ENCODE measurements at regions not wholly inside any gene's neighbourhood (a gene's known extent, or its start where the extent isn't known, plus 50 kb on each side); places are given as distances from the start of the nearest gene placed in this dataset.

- Histone ChIP-seq H3K27me3 (ENCODE audit: insufficient read depth) (no peaks in the 10 kb centered on the region), H3K27ac (ENCODE audit: low read depth) (0 out of 2 replicates have a peak overlapping the region, but pooled peaks have one; percentile 56), H3K9me2 (ENCODE audit: insufficient read depth) (no peaks in the 10 kb centered on the region), H3F3A (replicated peaks; ENCODE audit: low read depth) (peaks cover 13% of the 10 kb centered on the region; the same call in 1 of the 2 replicates), H4K20me1 (replicated peaks; ENCODE audit: insufficient read depth) (no peaks in the 10 kb centered on the region), H2AFZ (no peak overlapping the region), H3K4me1 (ENCODE audit: insufficient read depth) (peaks cover 45% of the 10 kb centered on the region), H3K4me3 (no peak overlapping the region), H3K36me3 (ENCODE audit: insufficient read depth) (no peaks in the 10 kb centered on the region), H3K4me2 (no peak overlapping the region), H3K79me2 (replicated peaks; ENCODE audit: insufficient read depth) (no peaks in the 10 kb centered on the region)
- no peaks in the 10 kb centered on the region for H3K36me3 Mint-ChIP-seq (ENCODE audit: low read depth)
- no peak overlapping the region for H3K27ac Mint-ChIP-seq
- no peak for DNase-seq (ENCODE audit: low spot score)
- peaks cover 23% of the 10 kb centered on the region for H3K4me1 Mint-ChIP-seq
- ATAC-seq = no peak
- H3K9me3 Mint-ChIP-seq = no peaks in the 10 kb centered on the region
- TF ChIP-seq ZNF331 (CRISPR knock-in tag; IDR thresholded peaks at IDR 0.05; ENCODE audit: low read depth) = no peak
- no peak for TF ChIP-seq JUNB (IDR thresholded peaks at IDR 0.05; ENCODE audit: unreplicated experiment)
- TF ChIP-seq NANOG (IDR thresholded peaks at IDR 0.05; ENCODE audit: borderline replicate concordance) = no peak
- TF ChIP-seq EZH2 (IDR thresholded peaks at IDR 0.05; ENCODE audit: low read depth, unreplicated experiment) = no peak
- TF ChIP-seq REST (IDR thresholded peaks at IDR 0.05; ENCODE audit: unreplicated experiment) = no peak
- no peak for TF ChIP-seq CREB1 (CRISPR knock-in tag; IDR thresholded peaks at IDR 0.05; ENCODE audit: low read depth)
- no peak for TF ChIP-seq ETS1 (IDR thresholded peaks at IDR 0.05)
- TF ChIP-seq CTCF (conservative IDR thresholded peaks at IDR 0.05; ENCODE audit: low read depth in 2 of 2) = no peak
- no peak for TF ChIP-seq ZNF462 (CRISPR knock-in tag; IDR thresholded peaks at IDR 0.05)
- no peak for TF ChIP-seq POLR2AphosphoS5 (IDR thresholded peaks at IDR 0.05; ENCODE audit: low read depth)
- no peak for TF ChIP-seq ZNF114 (CRISPR knock-in tag; IDR thresholded peaks at IDR 0.05)
- no peak for TF ChIP-seq EZH2phosphoT487 (IDR thresholded peaks at IDR 0.05; ENCODE audit: unreplicated experiment)
- TF ChIP-seq STAT1 (IDR thresholded peaks at IDR 0.05; ENCODE audit: unreplicated experiment) = no peak
- H3K27me3 Mint-ChIP-seq (ENCODE audit: insufficient read depth, low read depth, poor library complexity) = peaks cover 2% of the 10 kb centered on the region
- no peak overlapping the region for H3K4me3 Mint-ChIP-seq
Observed at GRCh38 chr10:6787091-6787490, 207.0 kb upstream of the PRKCQ start.
